Mesodermal cell (in vitro differentiated cells): ENCODE measurements at regions not wholly inside any gene's neighbourhood (a gene's known extent, or its start where the extent isn't known, plus 50 kb on each side); places are given as distances from the start of the nearest gene placed in this dataset.
"Not testable (repeated sequence)": the region's sequence is repeated elsewhere in the genome, so short reads cannot be mapped to it uniquely, and the experiment has no call there.

Experiments
- H3K27ac ChIP-seq: 2 replicates; pipeline ENCODE4 v1.7.0; 2013; ENCODE audit warnings: mild to moderate bottlenecking, low read depth, low read length, moderate library complexity; ENCODE audit not compliant: severe bottlenecking
- H3K36me3 ChIP-seq: 2 replicates; pipeline ENCODE4 v1.7.1; 2013; ENCODE audit warnings: mild to moderate bottlenecking, low read length, moderate library complexity; ENCODE audit not compliant: control insufficient read depth, insufficient read depth
- H3K4me1 ChIP-seq: one replicate; pipeline ENCODE4 v1.7.1; 2013; ENCODE audit warnings: mild to moderate bottlenecking, low read length; ENCODE audit not compliant: insufficient read depth, control insufficient read depth, poor library complexity, severe bottlenecking
- H3K4me3 ChIP-seq: 2 replicates; pipeline ENCODE4 v1.7.0; 2013; ENCODE audit warnings: low read length, control low read depth, mild to moderate bottlenecking; ENCODE audit not compliant: insufficient read depth, poor library complexity, severe bottlenecking; ENCODE audit errors: extremely low read depth
- H3K9me3 ChIP-seq: 2 replicates; pipeline ENCODE4 v1.7.1; 2013; ENCODE audit warnings: mild to moderate bottlenecking, low read length, moderate library complexity; ENCODE audit not compliant: control insufficient read depth
- WGBS, 2 experiments: methylation state at CpG; one replicate each; pipeline ENCODE4 v1.1.5; 2013; ENCODE audit warnings: missing lambda C conversion rate in 2 of 2; ENCODE audit not compliant: insufficient coverage in 2 of 2; 5-methylcytosine and 5-hydroxymethylcytosine counted together

- Histone ChIP-seq H3K27ac (no peak overlapping the region), H3K4me3 (no peak overlapping the region), H3K4me1 (no peaks in the 10 kb centered on the region), H3K36me3 (no peaks in the 10 kb centered on the region), H3K9me3 (no peaks in the 10 kb centered on the region)
Observed at GRCh38 chr13:65301506-65301905, 1928.6 kb downstream of the PCDH9 start.

- Histone ChIP-seq H3K36me3 (no peaks in the 10 kb centered on the region), H3K27ac (no peak overlapping the region), H3K9me3 (no peaks in the 10 kb centered on the region), H3K4me1 (no peaks in the 10 kb centered on the region), H3K4me3 (no peak overlapping the region)
Observed at GRCh38 chr13:65300220-65300619, 1929.9 kb downstream of the PCDH9 start.

- Histone ChIP-seq H3K4me1 (peaks cover 10% of the 10 kb centered on the region), H3K9me3 (peaks cover 4% of the 10 kb centered on the region), H3K36me3 (no peaks in the 10 kb centered on the region), H3K27ac (no peak overlapping the region), H3K4me3 (no peak overlapping the region)
- 91 to 94% methylated on average over 4 of the region's 4 CpGs for WGBS, 2 experiments
Observed at GRCh38 chr13:65293530-65294198, 1936.5 kb downstream of the PCDH9 start.

- Histone ChIP-seq H3K9me3 (peaks cover 4% of the 10 kb centered on the region), H3K36me3 (no peaks in the 10 kb centered on the region), H3K4me3 (no peak overlapping the region), H3K4me1 (peaks cover 10% of the 10 kb centered on the region), H3K27ac (peak overlapping the region; percentile 71)
- 0% methylated on average over 1 of the region's 2 CpGs for WGBS, 2 experiments
Observed at GRCh38 chr13:65292488-65292901, 1937.6 kb downstream of the PCDH9 start.

- H3K27ac ChIP-seq = no peak overlapping the region
- H3K4me3 ChIP-seq = no peak overlapping the region
- no peaks in the 10 kb centered on the region for H3K36me3 ChIP-seq
- H3K9me3 ChIP-seq = peaks cover 4% of the 10 kb centered on the region
- peaks cover 9% of the 10 kb centered on the region for H3K4me1 ChIP-seq
- WGBS, 2 experiments = 100% methylated on average over 1 of the region's 1 CpG; no CpG with 5 or more reads in 1 of the 2 experiments
Observed at GRCh38 chr13:65287405-65287804, 1942.7 kb downstream of the PCDH9 start.

GRCh38 chr13:65275838-65276630 lies 1954.1 kb downstream of the PCDH9 start:
- Histone ChIP-seq H3K36me3 (no peaks in the 10 kb centered on the region), H3K9me3 (peaks cover 17% of the 10 kb centered on the region), H3K4me3 (no peak overlapping the region), H3K27ac (no peak overlapping the region), H3K4me1 (no peaks in the 10 kb centered on the region)
- WGBS, 2 experiments = 86 to 100% methylated on average over 2 of the region's 5 CpGs

- no peak overlapping the region for H3K4me3 ChIP-seq
- 100% methylated on average over 1 of the region's 3 CpGs; no CpG with 5 or more reads in 1 of the 2 experiments for WGBS, 2 experiments
- no peaks in the 10 kb centered on the region for H3K4me1 ChIP-seq
Observed at GRCh38 chr13:65275108-65275507, 1955.0 kb downstream of the PCDH9 start.

GRCh38 chr13:65273811-65274420 lies 1956.2 kb downstream of the PCDH9 start:
- H3K4me1 ChIP-seq, H3K4me3 ChIP-seq, H3K36me3 ChIP-seq, H3K27ac ChIP-seq: not testable (repeated sequence)
- WGBS, 2 experiments = 83 to 89% methylated on average over 1 of the region's 6 CpGs
- H3K9me3 ChIP-seq = peaks cover 17% of the 10 kb centered on the region

More at GRCh38 chr13:65275108-65275507, 1955.0 kb downstream of the PCDH9 start:
- Histone ChIP-seq H3K36me3 (no peaks in the 10 kb centered on the region), H3K27ac (no peak overlapping the region), H3K9me3 (peaks cover 17% of the 10 kb centered on the region)

- Histone ChIP-seq H3K27ac (no peak overlapping the region), H3K36me3 (no peaks in the 10 kb centered on the region), H3K4me1 (no peaks in the 10 kb centered on the region), H3K9me3 (peaks cover 3% of the 10 kb centered on the region), H3K4me3 (no peak overlapping the region)
Observed at GRCh38 chr13:65268009-65268408, 1962.1 kb downstream of the PCDH9 start.

GRCh38 chr13:65265988-65266387 lies 1964.1 kb downstream of the PCDH9 start:
- Histone ChIP-seq H3K9me3 (peaks cover 3% of the 10 kb centered on the region), H3K36me3 (no peaks in the 10 kb centered on the region), H3K4me1 (no peaks in the 10 kb centered on the region), H3K27ac (no peak overlapping the region), H3K4me3 (no peak overlapping the region)
- whole genome bisulfite sequencing, 2 experiments = 80 to 100% methylated on average over 1 of the region's 1 CpG

- WGBS, 2 experiments = 81% methylated on average over 2 of the region's 2 CpGs; no CpG with 5 or more reads in 1 of the 2 experiments
- Histone ChIP-seq H3K4me3 (no peak overlapping the region), H3K27ac (no peak overlapping the region), H3K4me1 (no peaks in the 10 kb centered on the region), H3K9me3 (peaks cover 3% of the 10 kb centered on the region), H3K36me3 (no peaks in the 10 kb centered on the region)
Observed at GRCh38 chr13:65264066-65264465, 1966.1 kb downstream of the PCDH9 start.
